H9 (cell line): ENCODE measurements at regions not wholly inside any gene's neighbourhood (a gene's known extent, or its start where the extent isn't known, plus 50 kb on each side); places are given as distances from the start of the nearest gene placed in this dataset.

Source experiments
- DNase-seq: peaks from one replicate; pipeline ENCODE4 v3.0.0-alpha.2; 2017
- H2AFZ ChIP-seq: one replicate; pipeline ENCODE4 v1.6.1; 2013; ENCODE audit warnings: mild to moderate bottlenecking, low read length, control low read depth, moderate library complexity
- H2AK5ac ChIP-seq: 2 replicates; pipeline ENCODE4 v1.6.1; 2013; ENCODE audit warnings: low read length, control low read depth, mixed read lengths; ENCODE audit not compliant: insufficient read length
- H2BK120ac ChIP-seq: one replicate; pipeline ENCODE4 v1.6.1; 2013; ENCODE audit warnings: low read depth, mild to moderate bottlenecking, low read length, control low read depth, inconsistent platforms; ENCODE audit not compliant: poor library complexity, severe bottlenecking
- H2BK12ac ChIP-seq: 2 replicates; pipeline ENCODE4 v1.6.1; 2013; ENCODE audit warnings: low read length, control low read depth, mixed read lengths, low read depth; ENCODE audit not compliant: insufficient read length
- H2BK15ac ChIP-seq: 2 replicates; pipeline ENCODE4 v1.6.1; 2013; ENCODE audit warnings: low read depth, low read length, control low read depth
- H2BK20ac ChIP-seq: one replicate; pipeline ENCODE4 v1.6.1; 2013; ENCODE audit warnings: low read depth, mild to moderate bottlenecking, low read length, control low read depth, inconsistent platforms; ENCODE audit not compliant: poor library complexity, severe bottlenecking
- H2BK5ac ChIP-seq: 2 replicates; pipeline ENCODE4 v1.6.1; 2013; ENCODE audit warnings: low read length, control low read depth, mixed read lengths; ENCODE audit not compliant: insufficient read length
- H3K14ac ChIP-seq: 2 replicates; pipeline ENCODE4 v1.6.1; 2013; ENCODE audit warnings: low read length, control low read depth; ENCODE audit not compliant: insufficient read depth
- H3K18ac ChIP-seq: 2 replicates; pipeline ENCODE4 v1.6.1; 2013; ENCODE audit warnings: low read depth, mild to moderate bottlenecking, mixed read lengths, low read length, control low read depth; ENCODE audit not compliant: insufficient read length
- H3K23ac ChIP-seq: 2 replicates; pipeline ENCODE4 v1.6.1; 2013; ENCODE audit warnings: low read length, control low read depth, mixed read lengths, low read depth; ENCODE audit not compliant: insufficient read length
- H3K23me2 ChIP-seq: 2 replicates; pipeline ENCODE4 v1.6.1; 2013; ENCODE audit warnings: low read depth, mild to moderate bottlenecking, mixed read lengths, low read length, control low read depth; ENCODE audit not compliant: insufficient read length, poor library complexity, severe bottlenecking
- H3K27ac ChIP-seq: 2 replicates; pipeline ENCODE4 v1.5.1; 2013; ENCODE audit warnings: low read length, control low read depth, mixed read lengths, low read depth; ENCODE audit not compliant: insufficient read length
- H3K27me3 ChIP-seq: 2 replicates; pipeline ENCODE4 v1.6.1; 2013; ENCODE audit warnings: low read length, control low read depth, inconsistent platforms; ENCODE audit not compliant: insufficient read depth
- H3K4ac ChIP-seq: 2 replicates; pipeline ENCODE4 v1.6.1; 2013; ENCODE audit warnings: low read depth, mild to moderate bottlenecking, control low read depth, inconsistent platforms, low read length, moderate library complexity
- H3K4me1 ChIP-seq: 2 replicates; pipeline ENCODE4 v1.6.1; 2013; ENCODE audit warnings: low read length, control low read depth, inconsistent platforms; ENCODE audit not compliant: insufficient read depth
- H3K4me2 ChIP-seq: 2 replicates; pipeline ENCODE4 v1.6.1; 2013; ENCODE audit warnings: low read length, control low read depth, mixed read lengths; ENCODE audit not compliant: insufficient read length, insufficient read depth
- H3K56ac ChIP-seq: 2 replicates; pipeline ENCODE4 v1.6.1; 2013; ENCODE audit warnings: low read depth, mild to moderate bottlenecking, mixed read lengths, low read length, control low read depth; ENCODE audit not compliant: insufficient read length
- H3K79me1 ChIP-seq: 2 replicates; pipeline ENCODE4 v1.6.1; 2013; ENCODE audit warnings: low read depth, mild to moderate bottlenecking, moderate library complexity, low read length, control low read depth, inconsistent platforms; ENCODE audit not compliant: insufficient read depth, poor library complexity, severe bottlenecking
- H3K79me2 ChIP-seq: 2 replicates; pipeline ENCODE4 v1.6.1; 2013; ENCODE audit warnings: low read length, control low read depth, inconsistent platforms; ENCODE audit not compliant: insufficient read depth
- H3K9ac ChIP-seq: 2 replicates; pipeline ENCODE4 v1.6.1; 2013; ENCODE audit warnings: low read length, control low read depth, mixed read lengths; ENCODE audit not compliant: insufficient read length; ENCODE audit errors: extremely low read depth
- H3K9me3 ChIP-seq: one replicate; pipeline ENCODE4 v1.6.1; 2013; ENCODE audit warnings: low read depth, low read length, inconsistent platforms; ENCODE audit not compliant: control insufficient read depth
- H3T11ph ChIP-seq: one replicate; pipeline ENCODE4 v1.6.1; 2013; ENCODE audit warnings: mild to moderate bottlenecking, low read length, control low read depth, inconsistent platforms
- H4K20me1 ChIP-seq: one replicate; pipeline ENCODE4 v1.6.1; 2013; ENCODE audit not compliant: control insufficient read depth, insufficient read length, insufficient read depth
- H4K5ac ChIP-seq: 2 replicates; pipeline ENCODE4 v1.6.1; 2013; ENCODE audit warnings: low read depth, mild to moderate bottlenecking, mixed read lengths, low read length, control low read depth; ENCODE audit not compliant: insufficient read length
- H4K8ac ChIP-seq: replicated peaks from 2 replicates; pipeline ENCODE4 v1.6.1; 2013; ENCODE audit warnings: low read length, control low read depth, mixed read lengths, low read depth; ENCODE audit not compliant: insufficient read length
- H4K91ac ChIP-seq: 2 replicates; pipeline ENCODE4 v1.6.1; 2013; ENCODE audit warnings: low read depth, mild to moderate bottlenecking, moderate library complexity, mixed read lengths, low read length, control low read depth; ENCODE audit not compliant: insufficient read length
- H3K27ac Mint-ChIP-seq, 3 experiments: 2 replicates in 2 of 3; 3 replicates in 1 of 3; pipeline ENCODE4 v1.8.0; 2020 to 2021; ENCODE audit warnings: mixed read lengths in 3 of 3, mild to moderate bottlenecking in 1 of 3, moderate library complexity in 1 of 3
- H3K27me3 Mint-ChIP-seq: 2 replicates; pipeline ENCODE4 v1.8.0; 2021; ENCODE audit warnings: low read depth, mild to moderate bottlenecking, moderate library complexity, mixed read lengths
- H3K36me3 Mint-ChIP-seq, 3 experiments: 2 replicates in 2 of 3; 3 replicates in 1 of 3; pipeline ENCODE4 v1.8.0; 2020 to 2021; ENCODE audit warnings: low read depth in 3 of 3, mixed read lengths in 3 of 3; ENCODE audit not compliant: insufficient read depth in 1 of 3
- H3K4me1 Mint-ChIP-seq, 2 experiments: 2 replicates each; pipeline ENCODE4 v1.8.0; 2020; ENCODE audit warnings: mixed read lengths in 2 of 2
- H3K4me3 Mint-ChIP-seq, 2 experiments: 2 replicates in 1 of 2; 3 replicates in 1 of 2; pipeline ENCODE4 v1.8.0; 2020 to 2021; ENCODE audit warnings: mild to moderate bottlenecking in 2 of 2, mixed read lengths in 2 of 2, moderate library complexity in 1 of 2
- H3K9me3 Mint-ChIP-seq, 2 experiments: 2 replicates in 1 of 2; 3 replicates in 1 of 2; pipeline ENCODE4 v1.8.0; 2020; ENCODE audit warnings: mild to moderate bottlenecking in 2 of 2, mixed read lengths in 2 of 2, moderate library complexity in 1 of 2
- CTCF ChIP-seq: fragments of 200-600 bp; sonication (generic); conservative IDR thresholded peaks from 3 replicates; pipeline ENCODE4 v1.8.0; 2021; ENCODE audit warnings: antibody characterized with exemption, mild to moderate bottlenecking
- WGBS: extraction: QIAGEN DNeasy Blood & Tissue Kit; methylation state at CpG from one replicate; pipeline ENCODE4 v1.1.7; 2013; ENCODE audit warnings: missing lambda C conversion rate, low lambda C conversion rate, mixed read lengths; ENCODE audit not compliant: insufficient read length; ENCODE audit errors: extremely low coverage; 5-methylcytosine and 5-hydroxymethylcytosine counted together

- Mint-ChIP-seq H3K9me3 (no peaks in the 10 kb centered on the region), H3K27ac (no peak overlapping the region), H3K4me3 (no peak overlapping the region), H3K27me3 (no peaks in the 10 kb centered on the region), H3K36me3 (no peaks in the 10 kb centered on the region), H3K4me1 (peaks cover 4 to 11% of the 10 kb centered on the region in 2 experiments; a peak in 3 of 4 replicates)
- DNase-seq = no peak
- H3K9me3 ChIP-seq = no peaks in the 10 kb centered on the region
- no peak overlapping the region for H3T11ph ChIP-seq
- no peak overlapping the region for H3K27ac ChIP-seq
- H2BK20ac ChIP-seq = no peak overlapping the region
- H2AFZ ChIP-seq = no peak overlapping the region
- no peak overlapping the region for H3K9ac ChIP-seq
- no peak overlapping the region for H3K4ac ChIP-seq
- no peak overlapping the region for H4K91ac ChIP-seq
- H3K79me1 ChIP-seq = no peaks in the 10 kb centered on the region
- H2BK12ac ChIP-seq = no peak overlapping the region
- H3K18ac ChIP-seq = no peak overlapping the region
- no peak overlapping the region for H2BK120ac ChIP-seq
- no peak overlapping the region for H2AK5ac ChIP-seq
- peaks cover 2% of the 10 kb centered on the region; the same call in 1 of the 2 replicates for H3K4me1 ChIP-seq
- H3K14ac ChIP-seq = no peak overlapping the region
- no peaks in the 10 kb centered on the region for H3K27me3 ChIP-seq
- no peaks in the 10 kb centered on the region for H3K79me2 ChIP-seq
- no peak overlapping the region for H4K8ac ChIP-seq
- no peak overlapping the region for H2BK5ac ChIP-seq
- no peak overlapping the region for H3K56ac ChIP-seq
- H4K5ac ChIP-seq = no peak overlapping the region
- no peak overlapping the region for H2BK15ac ChIP-seq
- no peak overlapping the region for H3K23ac ChIP-seq
- no peaks in the 10 kb centered on the region for H3K23me2 ChIP-seq
- no peaks in the 10 kb centered on the region for H4K20me1 ChIP-seq
- WGBS = no CpG with 5 or more reads among the region's 49 CpGs
- no peak for TF ChIP-seq CTCF
- H3K4me2 ChIP-seq = no peak overlapping the region
Observed at GRCh38 chr15:94855409-94856266, 624.3 kb downstream of the MCTP2 start.
